GM23338 (cell line): ENCODE measurements at regions not wholly inside any gene's neighbourhood (a gene's known extent, or its start where the extent isn't known, plus 50 kb on each side); places are given as distances from the start of the nearest gene placed in this dataset.

ENCODE experiments used
- ATAC-seq: fragments of 200-7000 bp; cut with Tn5 transposase; 3 replicates; pipeline ENCODE4 v1.9.1; 2020
- DNase-seq: peaks from one replicate; pipeline ENCODE4 v3.0.0-alpha.2; 2015; ENCODE audit warnings: low spot score
- H2AFZ ChIP-seq: fragments of 200-600 bp; sonication (generic); 2 replicates; pipeline ENCODE4 v1.8.0; 2016; ENCODE audit warnings: antibody characterized with exemption, mild to moderate bottlenecking, moderate library complexity
- H3F3A ChIP-seq: fragments of 200-600 bp; sonication (generic); replicated peaks from 2 replicates; pipeline ENCODE4 v1.8.0; 2017; ENCODE audit warnings: antibody characterized with exemption, mixed run types, low read depth
- H3K27ac ChIP-seq: fragments of 200-600 bp; sonication (generic); 2 replicates; pipeline ENCODE4 v1.6.1; 2016; ENCODE audit warnings: low read depth
- H3K27me3 ChIP-seq: fragments of 200-600 bp; sonication (generic); 2 replicates; pipeline ENCODE4 v1.8.0; 2016; ENCODE audit warnings: mild to moderate bottlenecking, mixed run types, moderate library complexity; ENCODE audit not compliant: insufficient read depth
- H3K36me3 ChIP-seq: fragments of 200-600 bp; sonication (generic); 2 replicates; pipeline ENCODE4 v1.8.0; 2016; ENCODE audit warnings: mild to moderate bottlenecking; ENCODE audit not compliant: insufficient read depth
- H3K4me1 ChIP-seq: fragments of 200-600 bp; sonication (generic); 2 replicates; pipeline ENCODE4 v1.8.0; 2016; ENCODE audit warnings: mild to moderate bottlenecking, moderate library complexity; ENCODE audit not compliant: insufficient read depth
- H3K4me2 ChIP-seq: fragments of 200-600 bp; sonication (generic); 2 replicates; pipeline ENCODE4 v1.7.1; 2017; ENCODE audit warnings: mixed run types
- H3K4me3 ChIP-seq: fragments of 200-600 bp; sonication (generic); 2 replicates; pipeline ENCODE4 v1.6.1; 2016; ENCODE audit warnings: mixed run types
- H3K79me2 ChIP-seq: fragments of 200-600 bp; sonication (generic); replicated peaks from 2 replicates; pipeline ENCODE4 v1.8.0; 2017; ENCODE audit warnings: mild to moderate bottlenecking; ENCODE audit not compliant: insufficient read depth
- H3K9me2 ChIP-seq: fragments of 200-600 bp; sonication (generic); 2 replicates; pipeline ENCODE4 v1.8.0; 2017; ENCODE audit not compliant: insufficient read depth
- H4K20me1 ChIP-seq: fragments of 200-600 bp; sonication (generic); replicated peaks from 2 replicates; pipeline ENCODE4 v1.8.0; 2017; ENCODE audit warnings: mild to moderate bottlenecking; ENCODE audit not compliant: insufficient read depth
- H3K27ac Mint-ChIP-seq: 2 replicates; pipeline ENCODE4 v1.8.0; 2020; ENCODE audit warnings: inconsistent platforms, mild to moderate bottlenecking, moderate library complexity, mixed read lengths
- H3K27me3 Mint-ChIP-seq: 3 replicates; pipeline ENCODE4 v1.8.0; 2022; ENCODE audit warnings: low read depth, mild to moderate bottlenecking, moderate library complexity, mixed read lengths, inconsistent platforms; ENCODE audit not compliant: insufficient read depth, poor library complexity
- H3K36me3 Mint-ChIP-seq: 3 replicates; pipeline ENCODE4 v1.8.0; 2021; ENCODE audit warnings: low read depth, mild to moderate bottlenecking, inconsistent platforms, moderate library complexity, mixed read lengths
- H3K4me1 Mint-ChIP-seq: 3 replicates; pipeline ENCODE4 v1.8.0; 2020; ENCODE audit warnings: mild to moderate bottlenecking, inconsistent platforms, mixed read lengths
- H3K4me3 Mint-ChIP-seq: 3 replicates; pipeline ENCODE4 v1.8.0; 2021; ENCODE audit warnings: moderate library complexity, mild to moderate bottlenecking, inconsistent platforms, mixed read lengths
- H3K9me3 Mint-ChIP-seq: 3 replicates; pipeline ENCODE4 v1.8.0; 2020; ENCODE audit warnings: moderate library complexity, mild to moderate bottlenecking, inconsistent platforms, mixed read lengths
- CREB1 ChIP-seq: fragments of 250-450 bp; sonication (Bioruptor Pico); IDR thresholded peaks from 2 replicates; pipeline ENCODE4 v1.5.0; 2020; ENCODE audit warnings: low read depth, mild to moderate bottlenecking, moderate library complexity
- ETS1 ChIP-seq: IDR thresholded peaks from 2 replicates; pipeline ENCODE4 v1.6.1; 2016; ENCODE audit warnings: antibody characterized with exemption
- EZH2 ChIP-seq: fragments of 200-600 bp; sonication (generic); IDR thresholded peaks from one replicate; pipeline ENCODE4 v1.8.0; 2017; ENCODE audit warnings: antibody characterized with exemption, mild to moderate bottlenecking, low read depth; ENCODE audit not compliant: unreplicated experiment
- EZH2phosphoT487 ChIP-seq: fragments of 200-600 bp; sonication (generic); IDR thresholded peaks from one replicate; pipeline ENCODE4 v1.8.1; 2018; ENCODE audit warnings: antibody characterized with exemption; ENCODE audit not compliant: unreplicated experiment
- JUNB ChIP-seq: IDR thresholded peaks from one replicate; pipeline ENCODE4 v1.6.1; 2016; ENCODE audit warnings: antibody characterized with exemption; ENCODE audit not compliant: unreplicated experiment
- NANOG ChIP-seq: IDR thresholded peaks from 2 replicates; pipeline ENCODE4 v1.6.1; 2016; ENCODE audit warnings: antibody characterized with exemption, borderline replicate concordance
- POLR2AphosphoS5 ChIP-seq: IDR thresholded peaks from 2 replicates; pipeline ENCODE4 v1.6.1; 2016; ENCODE audit warnings: antibody characterized with exemption, low read depth
- REST ChIP-seq: IDR thresholded peaks from one replicate; pipeline ENCODE4 v1.6.1; 2018; ENCODE audit warnings: antibody characterized with exemption; ENCODE audit not compliant: unreplicated experiment
- STAT1 ChIP-seq: IDR thresholded peaks from one replicate; pipeline ENCODE4 v1.6.1; 2016; ENCODE audit warnings: antibody characterized with exemption; ENCODE audit not compliant: unreplicated experiment
- ZNF114 ChIP-seq: fragments of 250-450 bp; sonication (Bioruptor Pico); IDR thresholded peaks from 2 replicates; pipeline ENCODE4 v1.5.0; 2020; ENCODE audit warnings: mild to moderate bottlenecking, moderate library complexity
- ZNF331 ChIP-seq: fragments of 250-450 bp; sonication (Bioruptor Pico); IDR thresholded peaks from 2 replicates; pipeline ENCODE4 v1.5.0; 2020; ENCODE audit warnings: low read depth, mild to moderate bottlenecking, moderate library complexity

- TF ChIP-seq EZH2 (no peak), REST (no peak), CREB1 (CRISPR knock-in tag) (no peak)
Measured at GRCh38 chr21:35748678-35749314, 311.5 kb downstream of the SETD4 start (continued).

- Histone ChIP-seq H3K27ac (no peak overlapping the region), H3K9me2 (peaks cover 19% of the 10 kb centered on the region), H3K4me3 (no peak overlapping the region), H3K36me3 (no peaks in the 10 kb centered on the region; the same call in 1 of the 2 replicates), H3K79me2 (no peaks in the 10 kb centered on the region), H3F3A (no peaks in the 10 kb centered on the region), H3K4me1 (no peaks in the 10 kb centered on the region), H3K4me2 (no peak overlapping the region), H3K27me3 (no peaks in the 10 kb centered on the region), H4K20me1 (no peaks in the 10 kb centered on the region), H2AFZ (no peak overlapping the region)
- H3K27ac Mint-ChIP-seq = no peak overlapping the region
- no peak for ATAC-seq
- H3K9me3 Mint-ChIP-seq = peaks cover 10% of the 10 kb centered on the region
- no peak overlapping the region for H3K4me3 Mint-ChIP-seq
- peaks cover 2% of the 10 kb centered on the region for H3K36me3 Mint-ChIP-seq
- TF ChIP-seq NANOG (no peak), EZH2phosphoT487 (no peak), ZNF331 (CRISPR knock-in tag) (no peak), ZNF114 (no peak)
- no peaks in the 10 kb centered on the region for H3K27me3 Mint-ChIP-seq
- no peak for DNase-seq
- H3K4me1 Mint-ChIP-seq = no peaks in the 10 kb centered on the region
Measured at GRCh38 chr21:35743571-35743970, 316.8 kb downstream of the SETD4 start.

GRCh38 chr21:35738347-35738961, 321.9 kb downstream of the SETD4 start:
- H3K27ac ChIP-seq = no peak overlapping the region
- no peak for TF ChIP-seq EZH2phosphoT487
- no peak for TF ChIP-seq ZNF331 (CRISPR knock-in tag)
- no peak for TF ChIP-seq STAT1
- no peak for TF ChIP-seq POLR2AphosphoS5
- TF ChIP-seq EZH2 = no peak
- no peak for TF ChIP-seq REST
- TF ChIP-seq ETS1 = no peak
- TF ChIP-seq CREB1 (CRISPR knock-in tag) = no peak
- TF ChIP-seq JUNB = no peak
- TF ChIP-seq ZNF114 = no peak

More at GRCh38 chr21:35738347-35738961, 321.9 kb downstream of the SETD4 start:
- Histone ChIP-seq H2AFZ (no peak overlapping the region), H3K9me2 (peaks cover 9% of the 10 kb centered on the region; the same call in 1 of the 2 replicates), H3K36me3 (no peaks in the 10 kb centered on the region; the same call in 1 of the 2 replicates), H3K4me1 (no peaks in the 10 kb centered on the region), H3K27me3 (no peaks in the 10 kb centered on the region), H3K4me3 (no peak overlapping the region), H3K4me2 (no peak overlapping the region), H3F3A (no peaks in the 10 kb centered on the region), H4K20me1 (no peaks in the 10 kb centered on the region), H3K79me2 (no peaks in the 10 kb centered on the region)
- H3K4me3 Mint-ChIP-seq = no peak overlapping the region
- DNase-seq (no peak), ATAC-seq (no peak)
- H3K9me3 Mint-ChIP-seq = peaks cover 18% of the 10 kb centered on the region
- H3K4me1 Mint-ChIP-seq = no peaks in the 10 kb centered on the region
- H3K36me3 Mint-ChIP-seq = peaks cover 7% of the 10 kb centered on the region
- H3K27ac Mint-ChIP-seq = no peak overlapping the region
- H3K27me3 Mint-ChIP-seq = no peaks in the 10 kb centered on the region
